Adipocyte (in vitro differentiated cells): ENCODE measurements at regions not wholly inside any gene's neighbourhood (a gene's known extent, or its start where the extent isn't known, plus 50 kb on each side); places are given as distances from the start of the nearest gene placed in this dataset.
"Not testable (repeated sequence)": the region's sequence is repeated elsewhere in the genome, so short reads cannot be mapped to it uniquely, and the experiment has no call there.

Experiments used
- DNase-seq: peaks from one replicate; pipeline ENCODE4 v3.0.0-alpha.2; 2015; ENCODE audit warnings: low read depth
- H3K27me3 ChIP-seq: replicated peaks from 2 replicates; pipeline ENCODE4 v1.7.0; 2013; ENCODE audit warnings: mild to moderate bottlenecking, low read length, moderate library complexity; ENCODE audit not compliant: control insufficient read depth, insufficient read depth
- H3K36me3 ChIP-seq: 2 replicates; pipeline ENCODE4 v1.7.0; 2013; ENCODE audit warnings: low read length, mild to moderate bottlenecking, moderate library complexity; ENCODE audit not compliant: control insufficient read depth, insufficient read depth, severe bottlenecking
- H3K4me1 ChIP-seq: 2 replicates; pipeline ENCODE4 v1.7.0; 2013; ENCODE audit warnings: mild to moderate bottlenecking, low read length, moderate library complexity; ENCODE audit not compliant: control insufficient read depth, insufficient read depth
- H3K4me3 ChIP-seq: 2 replicates; pipeline ENCODE4 v1.7.0; 2013; ENCODE audit warnings: mild to moderate bottlenecking, low read length, moderate library complexity
- H3K9ac ChIP-seq: 2 replicates; pipeline ENCODE4 v1.7.0; 2013; ENCODE audit warnings: mild to moderate bottlenecking, low read length, moderate library complexity
- H3K9me3 ChIP-seq: 2 replicates; pipeline ENCODE4 v1.7.0; 2013; ENCODE audit warnings: mild to moderate bottlenecking, low read length, moderate library complexity; ENCODE audit not compliant: control insufficient read depth

- no peak overlapping the region for H3K4me3 ChIP-seq
- H3K9ac ChIP-seq: no peak overlapping the region
- no peaks in the 10 kb centered on the region for H3K4me1 ChIP-seq
- no peaks in the 10 kb centered on the region for H3K27me3 ChIP-seq
- H3K9me3 ChIP-seq: no peaks in the 10 kb centered on the region
- H3K36me3 ChIP-seq: no peaks in the 10 kb centered on the region
- DNase-seq: no peak
Measured at GRCh38 chr13:110978390-110978789, 63.5 kb upstream of the ANKRD10 start.

DNA sequence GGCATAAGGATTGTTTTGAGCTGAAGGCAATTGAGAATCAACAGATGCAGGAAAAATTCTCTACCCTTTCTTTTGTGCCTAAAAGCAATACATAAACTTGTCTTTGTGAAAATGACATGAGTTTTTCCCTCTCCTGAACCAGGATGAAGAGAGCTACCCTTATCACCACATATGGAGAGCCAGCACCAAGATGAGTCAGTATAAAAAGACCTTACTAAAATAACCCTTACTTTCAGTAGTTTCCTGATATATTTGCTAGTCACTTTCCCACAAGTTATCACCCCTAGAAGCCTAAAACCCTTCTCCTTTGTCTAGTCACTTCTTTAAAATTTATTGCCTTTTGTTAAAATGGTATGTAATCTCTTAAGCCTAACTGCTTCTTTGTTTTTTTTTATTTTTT, 61.9 kb upstream of the ANKRD10 start:
- H3K4me3 ChIP-seq: no peak overlapping the region
- H3K9me3 ChIP-seq: peaks cover 6% of the 10 kb centered on the region
- peaks cover under 1% of the 10 kb centered on the region for H3K27me3 ChIP-seq
- H3K36me3 ChIP-seq: no peaks in the 10 kb centered on the region
- no peak for DNase-seq
- H3K4me1 ChIP-seq: no peaks in the 10 kb centered on the region
- H3K9ac ChIP-seq: no peak overlapping the region

GRCh38 chr13:110973007-110973700, 58.3 kb upstream of the ANKRD10 start:
- DNase-seq: no peak
- peaks cover 5% of the 10 kb centered on the region for H3K27me3 ChIP-seq
- peaks cover 6% of the 10 kb centered on the region for H3K9me3 ChIP-seq
- peaks cover under 1% of the 10 kb centered on the region for H3K4me1 ChIP-seq
- no peak overlapping the region for H3K9ac ChIP-seq
- H3K36me3 ChIP-seq: no peaks in the 10 kb centered on the region
- H3K4me3 ChIP-seq: no peak overlapping the region

- Histone ChIP-seq H3K9ac (no peak overlapping the region), H3K27me3 (peaks cover 5% of the 10 kb centered on the region), H3K4me3 (no peak overlapping the region), H3K36me3 (no peaks in the 10 kb centered on the region), H3K9me3 (peaks cover 6% of the 10 kb centered on the region), H3K4me1 (peaks cover 11% of the 10 kb centered on the region)
- no peak for DNase-seq
Measured at GRCh38 chr13:110971486-110971885, 56.6 kb upstream of the ANKRD10 start.

DNA sequence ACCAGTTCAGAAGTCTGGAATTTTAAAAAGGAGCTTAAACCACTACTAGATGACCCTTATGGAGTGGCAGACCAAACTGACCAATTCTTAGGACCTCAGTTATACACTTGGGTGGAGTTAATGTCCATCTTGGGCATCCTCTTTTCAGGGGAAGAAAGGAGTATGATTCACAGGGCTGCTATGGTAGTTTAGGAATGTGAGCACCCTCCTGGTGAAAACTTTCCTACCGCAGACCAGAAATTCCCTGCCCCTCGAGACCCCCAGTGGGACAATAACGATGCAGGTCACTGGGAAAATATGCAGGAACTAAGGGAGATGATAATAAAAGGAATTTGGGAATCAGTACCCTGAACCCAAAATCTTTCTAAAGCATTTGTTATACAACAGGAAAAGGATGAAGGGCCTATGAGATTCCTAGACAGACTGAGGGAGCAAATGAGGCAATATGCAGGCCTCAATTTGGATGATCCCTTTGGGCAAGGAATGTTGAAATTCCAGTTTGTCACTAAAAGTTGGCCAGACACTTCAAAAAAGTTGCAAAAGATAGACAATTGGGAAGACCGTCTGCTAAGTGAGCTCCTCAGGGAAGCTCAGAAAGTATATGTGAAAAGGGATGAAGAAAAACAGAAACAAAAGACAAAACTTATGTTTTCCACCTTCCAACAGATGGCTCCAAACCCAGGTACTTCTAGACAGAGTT, 52.4 kb upstream of the ANKRD10 start:
- DNase-seq, H3K9me3 ChIP-seq, H3K4me3 ChIP-seq, H3K9ac ChIP-seq, H3K36me3 ChIP-seq, H3K27me3 ChIP-seq: not testable (repeated sequence)
- peaks cover 11% of the 10 kb centered on the region for H3K4me1 ChIP-seq

DNA sequence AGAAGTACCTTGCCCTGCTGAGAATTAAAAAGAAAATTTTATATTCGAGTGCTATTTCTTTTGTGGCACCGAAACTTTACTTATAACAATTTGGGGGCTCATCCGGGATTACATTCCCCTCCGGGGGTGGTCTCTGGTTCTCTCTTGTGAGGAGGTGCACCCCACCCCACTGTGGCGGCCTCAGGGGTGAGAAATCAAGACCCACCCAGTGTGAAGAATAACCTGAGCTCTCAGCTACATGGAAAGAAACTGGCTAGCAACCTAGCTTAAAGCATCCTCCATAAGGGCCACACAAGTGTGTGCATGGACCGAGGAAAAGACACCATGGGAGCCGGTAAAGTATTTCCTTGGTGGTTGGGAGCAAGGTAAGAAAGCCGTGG, 50.9 kb upstream of the ANKRD10 start:
- Histone ChIP-seq H3K36me3 (no peaks in the 10 kb centered on the region), H3K4me3 (no peak overlapping the region), H3K4me1 (peaks cover 11% of the 10 kb centered on the region), H3K9me3 (peaks cover 12% of the 10 kb centered on the region), H3K9ac (no peak overlapping the region), H3K27me3 (no peaks in the 10 kb centered on the region)
- DNase-seq: no peak

- peak; percentile 16 for DNase-seq
- H3K9me3 ChIP-seq: peaks cover 12% of the 10 kb centered on the region
- no peak overlapping the region for H3K4me3 ChIP-seq
- no peaks in the 10 kb centered on the region for H3K27me3 ChIP-seq
- H3K4me1 ChIP-seq: peaks cover 11% of the 10 kb centered on the region
- H3K36me3 ChIP-seq: no peaks in the 10 kb centered on the region
- H3K9ac ChIP-seq: no peak overlapping the region
Measured at GRCh38 chr13:110965038-110965754, 50.3 kb upstream of the ANKRD10 start.
